K562 (cell line): ENCODE measurements at regions not wholly inside any gene's neighbourhood (a gene's known extent, or its start where the extent isn't known, plus 50 kb on each side); places are given as distances from the start of the nearest gene placed in this dataset.

Experiments
- ATAC-seq: fragments of 200-7000 bp; cut with Tn5 transposase; 3 replicates; pipeline ENCODE4 v1.9.1; 2020; ENCODE audit warnings: moderate library complexity
- BruUV-seq: library from RNA; stranded (reverse); fragments of 400-500 nt; replicated peaks from 2 replicates; lab custom pipeline; 2021; lab: Mats Ljungman, UMichigan
- CTCF ChIA-PET: fragments of 300-600 bp; formaldehyde crosslinking; extraction: SDS; loops from one replicate; lab custom pipeline; 2021; ENCODE audit warnings: low intra/inter-chr PET ratio; lab: Yijun Ruan, JAX
- POLR2A ChIA-PET: fragments of 300-600, 350-650 bp; sonication (Branson Sonifier 250); formaldehyde crosslinking; extraction: SDS; loops from one replicate; lab custom pipeline; 2021; ENCODE audit warnings: antibody characterized with exemption, inconsistent platforms; lab: Yijun Ruan, JAX
- DNase-seq, 4 experiments: peaks; one replicate each; pipeline versions ENCODE4 v3.0.0 to v3.0.0-alpha.2; 2011 to 2018; ENCODE audit warnings: low spot score in 3 of 4, mixed read lengths in 3 of 4; ENCODE audit errors: extremely low read depth in 1 of 4
- FAIRE-seq: peaks from 2 replicates; lab custom pipeline; 2011; peaks lifted over from hg19 to GRCh38; lab: Jason Lieb, UNC
- H2AFZ ChIP-seq: 2 replicates; pipeline ENCODE4 v1.6.0; 2011; ENCODE audit warnings: low read depth, low read length, control low read depth, inconsistent platforms
- H3K27ac ChIP-seq: fragments of 200-600 bp; 3 replicates; pipeline ENCODE4 v1.8.0; 2011; ENCODE audit warnings: low read depth, mild to moderate bottlenecking, control low read depth, inconsistent platforms, low read length, moderate library complexity, mixed read lengths; ENCODE audit errors: extremely low read depth
- H3K27me3 ChIP-seq, 2 experiments: fragments of 300-600 bp in 1 of 2; 2 replicates in 1 of 2; 3 replicates in 1 of 2; pipeline versions ENCODE4 v1.6.0 to v1.8.0; 2011; ENCODE audit warnings: inconsistent platforms in 2 of 2, low read length in 2 of 2, mild to moderate bottlenecking in 1 of 2, mixed read lengths in 1 of 2, moderate library complexity in 1 of 2; ENCODE audit not compliant: control insufficient read depth in 2 of 2, insufficient read depth in 2 of 2
- H3K36me3 ChIP-seq: fragments of 300-600 bp; 3 replicates; pipeline ENCODE4 v1.8.0; 2011; ENCODE audit warnings: mild to moderate bottlenecking, low read length, inconsistent platforms; ENCODE audit not compliant: control insufficient read depth, insufficient read depth
- H3K4me1 ChIP-seq, 2 experiments: fragments of 200-600 bp in 1 of 2; replicated peaks in 1 of 2; 2 replicates in 1 of 2; 3 replicates in 1 of 2; pipeline versions ENCODE4 v1.5.1 to v1.8.0; 2011; ENCODE audit warnings: inconsistent platforms in 2 of 2, low read length in 2 of 2, mild to moderate bottlenecking in 1 of 2, mixed read lengths in 1 of 2, moderate library complexity in 1 of 2; ENCODE audit not compliant: control insufficient read depth in 2 of 2, insufficient read depth in 2 of 2
- H3K4me2 ChIP-seq: 2 replicates; pipeline ENCODE4 v1.6.1; 2011; ENCODE audit warnings: low read length, control low read depth, inconsistent platforms, mixed read lengths; ENCODE audit not compliant: insufficient read depth
- H3K4me3 ChIP-seq: fragments of 200-600 bp; sonication (generic), shearing (Covaris generic); 2 replicates; pipeline ENCODE4 v1.5.1; 2016; ENCODE audit warnings: control low read depth, inconsistent platforms
- H3K79me2 ChIP-seq: fragments of 200-600 bp; 3 replicates; pipeline ENCODE4 v1.8.0; 2011; ENCODE audit warnings: low read length, inconsistent platforms; ENCODE audit not compliant: control insufficient read depth, insufficient read depth
- H3K9ac ChIP-seq, 2 experiments: 2 replicates each; pipeline versions ENCODE4 v1.6.0 to v1.6.1; 2011; ENCODE audit warnings: low read depth in 2 of 2, low read length in 2 of 2, control low read depth in 1 of 2, inconsistent platforms in 1 of 2, mild to moderate bottlenecking in 1 of 2, mixed read lengths in 1 of 2; ENCODE audit not compliant: insufficient read depth in 1 of 2
- H3K9me1 ChIP-seq: one replicate; pipeline ENCODE4 v1.6.0; 2011; ENCODE audit warnings: inconsistent platforms, mild to moderate bottlenecking, low read length, moderate library complexity; ENCODE audit not compliant: control insufficient read depth, insufficient read depth
- H3K9me3 ChIP-seq: replicated peaks from 2 replicates; pipeline ENCODE4 v1.5.1; 2011; ENCODE audit warnings: low read depth, low read length, inconsistent platforms; ENCODE audit not compliant: control insufficient read depth, insufficient read depth
- H4K20me1 ChIP-seq: replicated peaks from 2 replicates; pipeline ENCODE4 v1.6.1; 2011; ENCODE audit warnings: low read length, inconsistent platforms, mixed read lengths; ENCODE audit not compliant: control insufficient read depth, insufficient read depth
- ATF3 ChIP-seq, 2 experiments: fragments of 450-650 bp in 1 of 2; sonication (generic) in 1 of 2; formaldehyde crosslinking in 1 of 2; IDR thresholded peaks in 1 of 2; conservative IDR thresholded peaks in 1 of 2; 2 replicates each; pipeline versions ENCODE4 v1.6.1 to v1.8.1; 2016 to 2023; ENCODE audit warnings: mild to moderate bottlenecking in 2 of 2, moderate library complexity in 2 of 2, inconsistent platforms in 1 of 2, missing genetic modification reagents in 1 of 2
- CBFA2T2 ChIP-seq: fragments of 450-650 bp; conservative IDR thresholded peaks from 2 replicates; pipeline ENCODE4 v1.6.1; 2017; ENCODE audit warnings: mild to moderate bottlenecking
- FOXM1 ChIP-seq, 2 experiments: fragments of 450-650 bp in 1 of 2; sonication (generic) in 1 of 2; formaldehyde crosslinking in 1 of 2; IDR thresholded peaks; 2 replicates each; pipeline versions ENCODE4 v1.6.1 to v1.9.0; 2017 to 2022; ENCODE audit warnings: low read depth in 2 of 2, mild to moderate bottlenecking in 2 of 2, missing genetic modification reagents in 1 of 2, moderate library complexity in 1 of 2
- HDAC2 ChIP-seq: fragments of 450-650 bp; IDR thresholded peaks from 2 replicates; pipeline ENCODE4 v1.6.1; 2016; ENCODE audit warnings: mild to moderate bottlenecking
- NBN ChIP-seq: fragments of 450-650 bp; IDR thresholded peaks from 2 replicates; pipeline ENCODE4 v1.6.1; 2016; ENCODE audit warnings: low read depth, mild to moderate bottlenecking
- NONO ChIP-seq, 2 experiments: fragments of 200-400 bp in 1 of 2; fragments of 450-650 bp in 1 of 2; formaldehyde crosslinking in 1 of 2; IDR thresholded peaks; 2 replicates each; pipeline ENCODE4 v1.6.1; 2017; ENCODE audit warnings: low read depth in 2 of 2, mild to moderate bottlenecking in 2 of 2, moderate library complexity in 2 of 2, low read length in 1 of 2
- PYGO2 ChIP-seq: fragments of 450-650 bp; IDR thresholded peaks from 2 replicates; pipeline ENCODE4 v1.6.1; 2016; ENCODE audit warnings: mild to moderate bottlenecking, missing genetic modification characterization, moderate library complexity, missing compliant biosample characterization
- RBM34 ChIP-seq: fragments of 200-400 bp; formaldehyde crosslinking; IDR thresholded peaks from 2 replicates; pipeline ENCODE4 v1.6.1; 2018; ENCODE audit warnings: low read length, borderline replicate concordance; ENCODE audit not compliant: insufficient read depth
- YBX1 ChIP-seq: fragments of 450-650 bp; IDR thresholded peaks from 2 replicates; pipeline ENCODE4 v1.7.1; 2016; ENCODE audit warnings: mild to moderate bottlenecking
- ZBTB2 ChIP-seq: fragments of 450-650 bp; IDR thresholded peaks from 2 replicates; pipeline ENCODE4 v1.6.1; 2016; ENCODE audit warnings: antibody characterized with exemption
- ZNF318 ChIP-seq, 2 experiments: fragments of 450-650 bp; IDR thresholded peaks; 2 replicates each; pipeline ENCODE4 v1.6.1; 2016; ENCODE audit warnings: mild to moderate bottlenecking in 2 of 2, borderline replicate concordance in 1 of 2, low read depth in 1 of 2, moderate library complexity in 1 of 2
- in situ Hi-C: fragments of 300-500 bp; cut with MboI; formaldehyde crosslinking; loops from 4 replicates; pipeline ENCODE4 v1.15.0; 2018; ENCODE audit warnings: inconsistent platforms, mixed read lengths
- intact Hi-C: fragments of 100-400 bp; cut with micrococcal nuclease; formaldehyde crosslinking; loops from 2 replicates; pipeline ENCODE4 v1.14.2; 2022

- FAIRE-seq (no peak), ATAC-seq (no peak), DNase-seq (no peak)
- Histone ChIP-seq H3K27ac (no peak overlapping the region), H3K9ac (no peak overlapping the region), H3K36me3 (no peaks in the 10 kb centered on the region), H3K4me3 (no peak overlapping the region), H3K27me3 (no peaks in the 10 kb centered on the region), H3K79me2 (no peaks in the 10 kb centered on the region), H4K20me1 (no peaks in the 10 kb centered on the region), H3K9me3 (no peaks in the 10 kb centered on the region), H3K9me1 (no peaks in the 10 kb centered on the region), H3K4me2 (no peak overlapping the region), H2AFZ (no peak overlapping the region), H3K4me1 (no peaks in the 10 kb centered on the region)
- ChIA-PET CTCF (no interaction called here), POLR2A (no interaction called here)
- in situ Hi-C loops (no loop called here), intact Hi-C loops (no loop called here)
- no TSS peak for BruUV-seq
- no peak for TF ChIP-seq RBM34
- TF ChIP-seq ATF3 (IDR thresholded peaks at IDR 0.05) = no peak
- TF ChIP-seq ATF3 (CRISPR knock-in tag; conservative IDR thresholded peaks at IDR 0.05) = no peak
- TF ChIP-seq YBX1 = no peak
- no peak for TF ChIP-seq ZBTB2
- no peak for TF ChIP-seq NBN
- no peak for TF ChIP-seq PYGO2 (tag)
- no peak for TF ChIP-seq HDAC2
- no peak for TF ChIP-seq FOXM1 (IDR thresholded peaks at IDR 0.05; ENCODE audit: low read depth)
- TF ChIP-seq FOXM1 (CRISPR knock-in tag; IDR thresholded peaks at IDR 0.05; ENCODE audit: low read depth) = no peak
- no peak for TF ChIP-seq ZNF318 (IDR thresholded peaks at IDR 0.05; ENCODE audit: borderline replicate concordance in 1 of 2, low read depth in 1 of 2)
- TF ChIP-seq NONO (IDR thresholded peaks at IDR 0.05; ENCODE audit: low read depth in 2 of 2, low read length in 1 of 2) = no peak
- no peak for TF ChIP-seq CBFA2T2
Measured at GRCh38 chr11:81192516-81192915, 1541.1 kb downstream of the FAM181B start.
